H9 (cell line): ENCODE measurements at regions not wholly inside any gene's neighbourhood (a gene's known extent, or its start where the extent isn't known, plus 50 kb on each side); places are given as distances from the start of the nearest gene placed in this dataset.

Source experiments
- DNase-seq: peaks from one replicate; pipeline ENCODE4 v3.0.0-alpha.2; 2017
- H2AFZ ChIP-seq: one replicate; pipeline ENCODE4 v1.6.1; 2013; ENCODE audit warnings: mild to moderate bottlenecking, low read length, control low read depth, moderate library complexity
- H2AK5ac ChIP-seq: 2 replicates; pipeline ENCODE4 v1.6.1; 2013; ENCODE audit warnings: low read length, control low read depth, mixed read lengths; ENCODE audit not compliant: insufficient read length
- H2BK120ac ChIP-seq: one replicate; pipeline ENCODE4 v1.6.1; 2013; ENCODE audit warnings: low read depth, mild to moderate bottlenecking, low read length, control low read depth, inconsistent platforms; ENCODE audit not compliant: poor library complexity, severe bottlenecking
- H2BK12ac ChIP-seq: 2 replicates; pipeline ENCODE4 v1.6.1; 2013; ENCODE audit warnings: low read length, control low read depth, mixed read lengths, low read depth; ENCODE audit not compliant: insufficient read length
- H2BK15ac ChIP-seq: 2 replicates; pipeline ENCODE4 v1.6.1; 2013; ENCODE audit warnings: low read depth, low read length, control low read depth
- H2BK20ac ChIP-seq: one replicate; pipeline ENCODE4 v1.6.1; 2013; ENCODE audit warnings: low read depth, mild to moderate bottlenecking, low read length, control low read depth, inconsistent platforms; ENCODE audit not compliant: poor library complexity, severe bottlenecking
- H2BK5ac ChIP-seq: 2 replicates; pipeline ENCODE4 v1.6.1; 2013; ENCODE audit warnings: low read length, control low read depth, mixed read lengths; ENCODE audit not compliant: insufficient read length
- H3K14ac ChIP-seq: 2 replicates; pipeline ENCODE4 v1.6.1; 2013; ENCODE audit warnings: low read length, control low read depth; ENCODE audit not compliant: insufficient read depth
- H3K18ac ChIP-seq: 2 replicates; pipeline ENCODE4 v1.6.1; 2013; ENCODE audit warnings: low read depth, mild to moderate bottlenecking, mixed read lengths, low read length, control low read depth; ENCODE audit not compliant: insufficient read length
- H3K23ac ChIP-seq: 2 replicates; pipeline ENCODE4 v1.6.1; 2013; ENCODE audit warnings: low read length, control low read depth, mixed read lengths, low read depth; ENCODE audit not compliant: insufficient read length
- H3K23me2 ChIP-seq: 2 replicates; pipeline ENCODE4 v1.6.1; 2013; ENCODE audit warnings: low read depth, mild to moderate bottlenecking, mixed read lengths, low read length, control low read depth; ENCODE audit not compliant: insufficient read length, poor library complexity, severe bottlenecking
- H3K27ac ChIP-seq: 2 replicates; pipeline ENCODE4 v1.5.1; 2013; ENCODE audit warnings: low read length, control low read depth, mixed read lengths, low read depth; ENCODE audit not compliant: insufficient read length
- H3K27me3 ChIP-seq: 2 replicates; pipeline ENCODE4 v1.6.1; 2013; ENCODE audit warnings: low read length, control low read depth, inconsistent platforms; ENCODE audit not compliant: insufficient read depth
- H3K4ac ChIP-seq: 2 replicates; pipeline ENCODE4 v1.6.1; 2013; ENCODE audit warnings: low read depth, mild to moderate bottlenecking, control low read depth, inconsistent platforms, low read length, moderate library complexity
- H3K4me1 ChIP-seq: 2 replicates; pipeline ENCODE4 v1.6.1; 2013; ENCODE audit warnings: low read length, control low read depth, inconsistent platforms; ENCODE audit not compliant: insufficient read depth
- H3K4me2 ChIP-seq: 2 replicates; pipeline ENCODE4 v1.6.1; 2013; ENCODE audit warnings: low read length, control low read depth, mixed read lengths; ENCODE audit not compliant: insufficient read length, insufficient read depth
- H3K56ac ChIP-seq: 2 replicates; pipeline ENCODE4 v1.6.1; 2013; ENCODE audit warnings: low read depth, mild to moderate bottlenecking, mixed read lengths, low read length, control low read depth; ENCODE audit not compliant: insufficient read length
- H3K79me1 ChIP-seq: 2 replicates; pipeline ENCODE4 v1.6.1; 2013; ENCODE audit warnings: low read depth, mild to moderate bottlenecking, moderate library complexity, low read length, control low read depth, inconsistent platforms; ENCODE audit not compliant: insufficient read depth, poor library complexity, severe bottlenecking
- H3K79me2 ChIP-seq: 2 replicates; pipeline ENCODE4 v1.6.1; 2013; ENCODE audit warnings: low read length, control low read depth, inconsistent platforms; ENCODE audit not compliant: insufficient read depth
- H3K9ac ChIP-seq: 2 replicates; pipeline ENCODE4 v1.6.1; 2013; ENCODE audit warnings: low read length, control low read depth, mixed read lengths; ENCODE audit not compliant: insufficient read length; ENCODE audit errors: extremely low read depth
- H3K9me3 ChIP-seq: one replicate; pipeline ENCODE4 v1.6.1; 2013; ENCODE audit warnings: low read depth, low read length, inconsistent platforms; ENCODE audit not compliant: control insufficient read depth
- H3T11ph ChIP-seq: one replicate; pipeline ENCODE4 v1.6.1; 2013; ENCODE audit warnings: mild to moderate bottlenecking, low read length, control low read depth, inconsistent platforms
- H4K20me1 ChIP-seq: one replicate; pipeline ENCODE4 v1.6.1; 2013; ENCODE audit not compliant: control insufficient read depth, insufficient read length, insufficient read depth
- H4K5ac ChIP-seq: 2 replicates; pipeline ENCODE4 v1.6.1; 2013; ENCODE audit warnings: low read depth, mild to moderate bottlenecking, mixed read lengths, low read length, control low read depth; ENCODE audit not compliant: insufficient read length
- H4K8ac ChIP-seq: replicated peaks from 2 replicates; pipeline ENCODE4 v1.6.1; 2013; ENCODE audit warnings: low read length, control low read depth, mixed read lengths, low read depth; ENCODE audit not compliant: insufficient read length
- H4K91ac ChIP-seq: 2 replicates; pipeline ENCODE4 v1.6.1; 2013; ENCODE audit warnings: low read depth, mild to moderate bottlenecking, moderate library complexity, mixed read lengths, low read length, control low read depth; ENCODE audit not compliant: insufficient read length
- H3K27ac Mint-ChIP-seq, 3 experiments: 2 replicates in 2 of 3; 3 replicates in 1 of 3; pipeline ENCODE4 v1.8.0; 2020 to 2021; ENCODE audit warnings: mixed read lengths in 3 of 3, mild to moderate bottlenecking in 1 of 3, moderate library complexity in 1 of 3
- H3K27me3 Mint-ChIP-seq: 2 replicates; pipeline ENCODE4 v1.8.0; 2021; ENCODE audit warnings: low read depth, mild to moderate bottlenecking, moderate library complexity, mixed read lengths
- H3K36me3 Mint-ChIP-seq, 3 experiments: 2 replicates in 2 of 3; 3 replicates in 1 of 3; pipeline ENCODE4 v1.8.0; 2020 to 2021; ENCODE audit warnings: low read depth in 3 of 3, mixed read lengths in 3 of 3; ENCODE audit not compliant: insufficient read depth in 1 of 3
- H3K4me1 Mint-ChIP-seq, 2 experiments: 2 replicates each; pipeline ENCODE4 v1.8.0; 2020; ENCODE audit warnings: mixed read lengths in 2 of 2
- H3K4me3 Mint-ChIP-seq, 2 experiments: 2 replicates in 1 of 2; 3 replicates in 1 of 2; pipeline ENCODE4 v1.8.0; 2020 to 2021; ENCODE audit warnings: mild to moderate bottlenecking in 2 of 2, mixed read lengths in 2 of 2, moderate library complexity in 1 of 2
- H3K9me3 Mint-ChIP-seq, 2 experiments: 2 replicates in 1 of 2; 3 replicates in 1 of 2; pipeline ENCODE4 v1.8.0; 2020; ENCODE audit warnings: mild to moderate bottlenecking in 2 of 2, mixed read lengths in 2 of 2, moderate library complexity in 1 of 2
- CTCF ChIP-seq: fragments of 200-600 bp; sonication (generic); conservative IDR thresholded peaks from 3 replicates; pipeline ENCODE4 v1.8.0; 2021; ENCODE audit warnings: antibody characterized with exemption, mild to moderate bottlenecking
- WGBS: extraction: QIAGEN DNeasy Blood & Tissue Kit; methylation state at CpG from one replicate; pipeline ENCODE4 v1.1.7; 2013; ENCODE audit warnings: missing lambda C conversion rate, low lambda C conversion rate, mixed read lengths; ENCODE audit not compliant: insufficient read length; ENCODE audit errors: extremely low coverage; 5-methylcytosine and 5-hydroxymethylcytosine counted together

GRCh38 chr12:131619106-131619642, 91.7 kb upstream of the SFSWAP start:
- Histone ChIP-seq H3K9me3 (no peaks in the 10 kb centered on the region), H4K5ac (no peak overlapping the region), H2BK20ac (no peak overlapping the region), H3K79me2 (no peaks in the 10 kb centered on the region), H4K8ac (no peak overlapping the region), H3T11ph (no peak overlapping the region), H3K18ac (no peak overlapping the region), H3K79me1 (no peaks in the 10 kb centered on the region), H2BK120ac (no peak overlapping the region), H3K4me1 (peaks cover 12% of the 10 kb centered on the region; the same call in 1 of the 2 replicates), H3K27me3 (no peaks in the 10 kb centered on the region), H2AFZ (no peak overlapping the region), H3K4me2 (no peak overlapping the region), H3K56ac (no peak overlapping the region), H2BK12ac (no peak overlapping the region), H2BK15ac (no peak overlapping the region), H4K20me1 (no peaks in the 10 kb centered on the region), H3K14ac (no peak overlapping the region), H2BK5ac (no peak overlapping the region), H3K23me2 (no peaks in the 10 kb centered on the region), H3K4ac (no peak overlapping the region), H3K27ac (no peak overlapping the region), H4K91ac (no peak overlapping the region), H3K23ac (no peak overlapping the region), H3K9ac (no peak overlapping the region), H2AK5ac (no peak overlapping the region)
- Mint-ChIP-seq H3K27me3 (peaks cover 12% of the 10 kb centered on the region), H3K36me3 (no peaks in the 10 kb centered on the region), H3K9me3 (no peaks in the 10 kb centered on the region), H3K4me3 (no peak overlapping the region; a peak in 1 of 5 replicates), H3K4me1 (peaks cover 28 to 46% of the 10 kb centered on the region in 2 experiments), H3K27ac (no peak overlapping the region)
- no peak for DNase-seq
- no CpG with 5 or more reads among the region's 12 CpGs for WGBS
- no peak for TF ChIP-seq CTCF
